B cell (primary cell): ENCODE measurements at regions not wholly inside any gene's neighbourhood (a gene's known extent, or its start where the extent isn't known, plus 50 kb on each side); places are given as distances from the start of the nearest gene placed in this dataset.

Experiments used
- ATAC-seq: fragments of 200-7000 bp; cut with Tn5 transposase; one replicate; pipeline ENCODE4 v1.10.0; 2021; ENCODE audit warnings: low read depth, mild to moderate bottlenecking, moderate number of reproducible peaks, moderate library complexity
- CTCF ChIA-PET: fragments of 350-600 bp; sonication (Branson Sonifier 250); formaldehyde crosslinking; loops from one replicate; lab custom pipeline; 2021; ENCODE audit warnings: antibody characterized with exemption, inconsistent platforms; lab: Charles Lee
- POLR2A ChIA-PET: fragments of 350-600 bp; sonication (Branson Sonifier 250); formaldehyde crosslinking; loops from one replicate; lab custom pipeline; 2021; ENCODE audit warnings: antibody characterized with exemption; lab: Charles Lee
- DNase-seq: peaks from one replicate; pipeline ENCODE4 v3.0.0; 2013
- H2AFZ ChIP-seq: 2 replicates; pipeline ENCODE4 v1.6.1; 2012; ENCODE audit warnings: mild to moderate bottlenecking, low read depth, low read length; ENCODE audit not compliant: insufficient read depth, poor library complexity, severe bottlenecking
- H3K27ac ChIP-seq, 2 donors: 1 replicate in 1 of 2; 2 replicates in 1 of 2; pipeline ENCODE4 v1.5.1; 2012 to 2013; ENCODE audit warnings: low read length in 2 of 2, mild to moderate bottlenecking in 2 of 2, moderate library complexity in 1 of 2
- H3K27me3 ChIP-seq, 4 experiments: fragments of 200-600 bp in 1 of 4; sonication (generic) in 1 of 4; replicated peaks in 1 of 4; 1 replicate in 2 of 4; 2 replicates in 2 of 4; pipeline versions ENCODE4 v1.6.1 to v1.7.0; 2013 to 2016; ENCODE audit warnings: low read length in 3 of 4, mild to moderate bottlenecking in 2 of 4, mixed read lengths in 1 of 4, moderate library complexity in 1 of 4; ENCODE audit not compliant: insufficient read depth in 4 of 4, control insufficient read depth in 3 of 4; ENCODE audit errors: control extremely low read depth in 1 of 4
- H3K36me3 ChIP-seq, 2 experiments: replicated peaks in 1 of 2; 1 replicate in 1 of 2; 2 replicates in 1 of 2; pipeline versions ENCODE4 v1.6.1 to v1.7.1; 2013; ENCODE audit warnings: low read length in 1 of 2; ENCODE audit not compliant: insufficient read depth in 2 of 2, control insufficient read depth in 1 of 2; ENCODE audit errors: control extremely low read depth in 1 of 2, extremely low read depth in 1 of 2
- H3K4me1 ChIP-seq, 2 donors: fragments of 200-600 bp in 1 of 2; sonication (generic) in 1 of 2; 1 replicate in 1 of 2; 2 replicates in 1 of 2; pipeline versions ENCODE4 v1.5.1 to v1.6.1; 2013 to 2017; ENCODE audit warnings: low read length in 2 of 2; ENCODE audit not compliant: control insufficient read depth in 2 of 2, insufficient read depth in 2 of 2
- H3K4me2 ChIP-seq: replicated peaks from 2 replicates; pipeline ENCODE3; 2012; ENCODE audit warnings: mild to moderate bottlenecking, low read depth, low read length; ENCODE audit not compliant: poor library complexity, severe bottlenecking
- H3K4me3 ChIP-seq, 5 experiments: fragments of 200-600 bp in 1 of 5; sonication (generic) in 1 of 5; 1 replicate in 3 of 5; 2 replicates in 2 of 5; pipeline versions ENCODE4 v1.5.1 to v1.7.0; 2011 to 2016; ENCODE audit warnings: low read length in 4 of 5, mild to moderate bottlenecking in 4 of 5, low read depth in 2 of 5, control low read depth in 1 of 5, moderate library complexity in 1 of 5; ENCODE audit not compliant: insufficient read depth in 1 of 5; ENCODE audit errors: control extremely low read depth in 1 of 5, extremely low read depth in 1 of 5
- H3K79me2 ChIP-seq: fragments of 200-600 bp; sonication (generic); one replicate; pipeline ENCODE4 v1.6.0; 2016; ENCODE audit warnings: low read length; ENCODE audit not compliant: control insufficient read depth, insufficient read depth
- H3K9ac ChIP-seq: fragments of 200-600 bp; sonication (generic); 2 replicates; pipeline ENCODE4 v1.6.1; 2017; ENCODE audit warnings: mild to moderate bottlenecking, low read length, moderate library complexity
- H3K9me3 ChIP-seq, 3 donors: one replicate each; pipeline versions ENCODE4 v1.6.1 to v1.7.1; 2013; ENCODE audit warnings: low read length in 2 of 3; ENCODE audit not compliant: control insufficient read depth in 2 of 3, insufficient read depth in 1 of 3; ENCODE audit errors: control extremely low read depth in 1 of 3
- H4K20me1 ChIP-seq: 2 replicates; pipeline ENCODE4 v1.6.0; 2012; ENCODE audit warnings: mild to moderate bottlenecking, low read length; ENCODE audit not compliant: insufficient read depth, control insufficient read depth, poor library complexity, severe bottlenecking
- H3K27ac Mint-ChIP-seq: one replicate; pipeline ENCODE4 v1.8.0; 2021; ENCODE audit warnings: mixed read lengths
- H3K27me3 Mint-ChIP-seq: one replicate; pipeline ENCODE4 v1.8.0; 2021; ENCODE audit warnings: mixed read lengths
- H3K4me1 Mint-ChIP-seq: one replicate; pipeline ENCODE4 v1.8.0; 2021; ENCODE audit warnings: mixed read lengths
- H3K4me3 Mint-ChIP-seq: one replicate; pipeline ENCODE4 v1.8.0; 2021; ENCODE audit warnings: mixed read lengths
- H3K9me3 Mint-ChIP-seq: one replicate; pipeline ENCODE4 v1.8.0; 2022; ENCODE audit warnings: mixed read lengths; ENCODE audit not compliant: insufficient read depth
- EZH2 ChIP-seq: IDR thresholded peaks from 2 replicates; pipeline ENCODE4 v1.6.1; 2012; ENCODE audit warnings: borderline replicate concordance, low read depth, mild to moderate bottlenecking, moderate library complexity, low read length; ENCODE audit not compliant: insufficient read depth, poor library complexity, severe bottlenecking
- WGBS: methylation state at CpG from one replicate; pipeline ENCODE4 v1.1.5; 2013; ENCODE audit warnings: missing lambda C conversion rate; ENCODE audit not compliant: insufficient coverage; 5-methylcytosine and 5-hydroxymethylcytosine counted together
- intact Hi-C: fragments of 100-400 bp; cut with micrococcal nuclease; formaldehyde crosslinking; loops from one replicate; pipeline ENCODE4 v1.10.0; 2022
- TF ChIP-seq, protein P1 (sequence below): fragments of 200-600 bp; IDR thresholded peaks from one replicate; pipeline ENCODE4 v1.8.0; 2022; ENCODE audit warnings: antibody characterized with exemption, mild to moderate bottlenecking

DNA sequence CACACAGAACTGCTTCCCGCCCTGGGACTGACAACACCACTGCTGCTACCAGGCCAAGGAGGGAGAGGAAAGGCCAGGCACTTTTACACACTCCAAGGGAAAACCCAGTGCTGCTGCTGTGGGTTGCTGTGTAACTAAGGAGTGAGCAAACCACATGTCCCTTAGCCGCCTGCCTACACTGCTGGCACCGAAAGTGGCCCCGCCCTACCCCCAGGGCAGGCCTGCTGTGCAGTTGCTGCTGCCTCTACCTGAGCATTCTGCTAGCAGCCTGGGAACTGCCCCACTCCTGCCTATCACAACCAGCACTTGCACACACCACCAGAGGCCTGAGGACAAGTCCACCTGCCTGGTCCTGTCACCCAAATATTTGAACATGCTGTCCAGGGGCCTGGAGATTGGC is 740.9 kb downstream of the DTWD2 start:
- no peaks in the 10 kb centered on the region for H3K4me1 ChIP-seq
- Mint-ChIP-seq H3K4me3 (no peak overlapping the region), H3K27ac (no peak overlapping the region), H3K9me3 (peaks cover 15% of the 10 kb centered on the region), H3K27me3 (no peaks in the 10 kb centered on the region), H3K4me1 (no peaks in the 10 kb centered on the region)
- peaks cover 0 to 17% (median 11%) of the 10 kb centered on the region in 3 donors for H3K9me3 ChIP-seq
- H3K4me3 ChIP-seq = no peak overlapping the region
- DNase-seq (no peak), ATAC-seq (no peak)
- ChIA-PET POLR2A (no interaction called here), CTCF (no interaction called here)
- H3K36me3 ChIP-seq = no peaks in the 10 kb centered on the region
- H3K27ac ChIP-seq = no peak overlapping the region
- H3K79me2 ChIP-seq = no peaks in the 10 kb centered on the region
- intact Hi-C loops = no loop called here
- TF ChIP-seq, protein P1, sequence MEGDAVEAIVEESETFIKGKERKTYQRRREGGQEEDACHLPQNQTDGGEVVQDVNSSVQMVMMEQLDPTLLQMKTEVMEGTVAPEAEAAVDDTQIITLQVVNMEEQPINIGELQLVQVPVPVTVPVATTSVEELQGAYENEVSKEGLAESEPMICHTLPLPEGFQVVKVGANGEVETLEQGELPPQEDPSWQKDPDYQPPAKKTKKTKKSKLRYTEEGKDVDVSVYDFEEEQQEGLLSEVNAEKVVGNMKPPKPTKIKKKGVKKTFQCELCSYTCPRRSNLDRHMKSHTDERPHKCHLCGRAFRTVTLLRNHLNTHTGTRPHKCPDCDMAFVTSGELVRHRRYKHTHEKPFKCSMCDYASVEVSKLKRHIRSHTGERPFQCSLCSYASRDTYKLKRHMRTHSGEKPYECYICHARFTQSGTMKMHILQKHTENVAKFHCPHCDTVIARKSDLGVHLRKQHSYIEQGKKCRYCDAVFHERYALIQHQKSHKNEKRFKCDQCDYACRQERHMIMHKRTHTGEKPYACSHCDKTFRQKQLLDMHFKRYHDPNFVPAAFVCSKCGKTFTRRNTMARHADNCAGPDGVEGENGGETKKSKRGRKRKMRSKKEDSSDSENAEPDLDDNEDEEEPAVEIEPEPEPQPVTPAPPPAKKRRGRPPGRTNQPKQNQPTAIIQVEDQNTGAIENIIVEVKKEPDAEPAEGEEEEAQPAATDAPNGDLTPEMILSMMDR = no peak
- no peak for TF ChIP-seq EZH2
- no peak overlapping the region for H2AFZ ChIP-seq
- H3K27me3 ChIP-seq = no peaks in the 10 kb centered on the region
- H3K4me2 ChIP-seq = no peak overlapping the region
- no peak overlapping the region for H3K9ac ChIP-seq
- WGBS = 93% methylated on average over 3 of the region's 4 CpGs
- no peaks in the 10 kb centered on the region for H4K20me1 ChIP-seq

DNA sequence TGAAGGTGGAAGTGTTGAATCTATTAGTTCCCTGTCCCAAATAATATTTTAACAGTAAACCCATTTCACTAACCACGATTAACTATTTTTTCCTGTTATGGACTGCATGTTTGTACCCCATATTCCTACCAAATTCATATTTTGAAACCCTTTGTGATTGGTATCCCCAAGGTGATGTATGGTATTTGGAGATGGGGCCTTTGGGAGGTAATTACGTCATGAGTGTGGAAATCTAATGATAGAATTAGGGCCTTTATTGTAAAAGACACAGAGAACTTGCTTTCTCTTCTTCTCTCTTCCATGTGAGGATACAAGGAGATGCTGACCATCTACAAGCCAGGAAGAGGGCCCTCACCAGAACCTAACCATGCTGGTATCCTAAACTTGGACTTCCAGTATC is 744.7 kb downstream of the DTWD2 start:
- ATAC-seq (no peak), DNase-seq (no peak)
- intact Hi-C loops = no loop called here
- Histone ChIP-seq H3K9ac (no peak overlapping the region), H3K79me2 (no peaks in the 10 kb centered on the region), H3K4me1 (no peaks in the 10 kb centered on the region), H3K9me3 (peaks cover 0 to 11% (median 4%) of the 10 kb centered on the region in 3 donors), H3K4me3 (no peak overlapping the region), H3K36me3 (no peaks in the 10 kb centered on the region), H3K4me2 (no peak overlapping the region), H2AFZ (no peak overlapping the region), H4K20me1 (no peaks in the 10 kb centered on the region), H3K27me3 (no peaks in the 10 kb centered on the region), H3K27ac (no peak overlapping the region)
- ChIA-PET POLR2A (no interaction called here), CTCF (no interaction called here)
- Mint-ChIP-seq H3K4me3 (no peak overlapping the region), H3K4me1 (no peaks in the 10 kb centered on the region), H3K9me3 (peaks cover 3% of the 10 kb centered on the region), H3K27me3 (no peaks in the 10 kb centered on the region), H3K27ac (no peak overlapping the region)
- WGBS = no CpG with 5 or more reads among the region's 2 CpGs
- TF ChIP-seq, protein P1 = no peak
- no peak for TF ChIP-seq EZH2
